Tibial nerve (tissue), 4 donors: ENCODE measurements at regions not wholly inside any gene's neighbourhood (a gene's known extent, or its start where the extent isn't known, plus 50 kb on each side); places are given as distances from the start of the nearest gene placed in this dataset.

Experiments
- CTCF ChIP-seq, 5 experiments: fragments of 200-600 bp in 3 of 5; fragments of 450-650 bp in 2 of 5; sonication (generic) in 3 of 5; IDR thresholded peaks; one replicate each; pipeline ENCODE4 v1.5.1; 2016 to 2019; ENCODE audit warnings: antibody characterized with exemption in 5 of 5, mild to moderate bottlenecking in 3 of 5, moderate library complexity in 2 of 5
- EP300 ChIP-seq, 2 donors: sonication (generic); formaldehyde crosslinking; IDR thresholded peaks; one replicate each; pipeline ENCODE4 v1.6.1; 2017; ENCODE audit warnings: antibody characterized with exemption in 2 of 2, mild to moderate bottlenecking in 1 of 2

- TF ChIP-seq CTCF (IDR thresholded peaks at IDR 0.05) (no peak), EP300 (IDR thresholded peaks at IDR 0.05) (no peak)
Measured at GRCh38 chr6:97665446-97665845, 382.4 kb upstream of the MMS22L start.
